ENCODE measurements at regions not wholly inside any gene's neighbourhood (a gene's known extent, or its start where the extent isn't known, plus 50 kb on each side); places are given as distances from the start of the nearest gene placed in this dataset.

GRCh38 chr2:234375176-234375880 lies 121.6 kb downstream of the ARL4C start:
- Histone ChIP-seq H3K4me3 (replicated peaks in 1 of 3; ENCODE audit: insufficient read depth in 1 of 3, low read depth in 1 of 3, low read length in 3 of 3) (no peak overlapping the region), H3K79me2 (ENCODE audit: control insufficient read depth, insufficient read depth, low read length) (no peaks in the 10 kb centered on the region), H3K27ac (ENCODE audit: insufficient read depth, low read depth, low read length) (no peak overlapping the region), H3K9me1 (replicated peaks; ENCODE audit: control insufficient read depth, extremely low read depth, insufficient read depth, low read length) (no peaks in the 10 kb centered on the region), H3K9me3 (replicated peaks; ENCODE audit: control insufficient read depth, insufficient read depth, low read length) (no peaks in the 10 kb centered on the region), H4K20me1 (replicated peaks; ENCODE audit: control insufficient read depth, extremely low read depth, insufficient read depth, low read length) (no peaks in the 10 kb centered on the region), H3K36me3 (ENCODE audit: control insufficient read depth in 2 of 2, extremely low read depth in 1 of 2, insufficient read depth in 2 of 2, low read length in 2 of 2) (no peaks in the 10 kb centered on the region), H2AFZ (ENCODE audit: low read depth, low read length) (no peak overlapping the region), H3K4me1 (ENCODE audit: control insufficient read depth, extremely low read depth, insufficient read depth, low read length) (no peaks in the 10 kb centered on the region), H3K9ac (replicated peaks; ENCODE audit: extremely low read depth, insufficient read depth, low read length) (no peak overlapping the region), H3K27me3 (ENCODE audit: control insufficient read depth in 2 of 2, insufficient read depth in 2 of 2, low read length in 2 of 2) (peaks cover 2 to 4% of the 10 kb centered on the region in 2 experiments), H3K4me2 (ENCODE audit: insufficient read depth, low read length) (no peak overlapping the region)
- DNase-seq (ENCODE audit: low read depth, low spot score): no peak
- TF ChIP-seq MYC (IDR thresholded peaks at IDR 0.05; ENCODE audit: low read depth, low read length) (no peak), POLR2A (IDR thresholded peaks at IDR 0.05; ENCODE audit: low read depth, low read length) (no peak), CTCF (IDR thresholded peaks at IDR 0.05; ENCODE audit: extremely low read depth in 1 of 2, insufficient read depth in 1 of 2, low read depth in 1 of 2, low read length in 2 of 2) (no peak), MAX (IDR thresholded peaks at IDR 0.05; ENCODE audit: insufficient read depth, insufficient read length) (no peak)
- POLR2A ChIA-PET: interaction anchor here (0.6 kb wide), 1 partner anchor 447 kb away, joined by 3 read pairs; no protein-coding TSS in a partner anchor
- dilution Hi-C loops (cut with MboI; ENCODE audit: extremely low pct_ligation_motif_present, low sequenced_read_pairs): no loop called here
- no peak for FAIRE-seq
- intact Hi-C loops (cut with micrococcal nuclease): no loop called here
- CTCF ChIA-PET: interaction anchor here (0.9 kb wide), 1 partner anchor 240 kb away, joined by 3 read pairs; no protein-coding TSS in a partner anchor
- no TSS peak for BruUV-seq (replicated peaks)

- ChIA-PET POLR2A (no interaction called here), CTCF (interaction anchor here (0.9 kb wide), 1 partner anchor 239 kb away, joined by 3 read pairs; no protein-coding TSS in a partner anchor)
- Histone ChIP-seq H3K36me3 (ENCODE audit: control insufficient read depth in 2 of 2, extremely low read depth in 1 of 2, insufficient read depth in 2 of 2, low read length in 2 of 2) (no peaks in the 10 kb centered on the region), H3K4me3 (replicated peaks in 1 of 3; ENCODE audit: insufficient read depth in 1 of 3, low read depth in 1 of 3, low read length in 3 of 3) (no peak overlapping the region), H3K27me3 (ENCODE audit: control insufficient read depth in 2 of 2, insufficient read depth in 2 of 2, low read length in 2 of 2) (peaks cover 2 to 4% of the 10 kb centered on the region in 2 experiments), H3K79me2 (ENCODE audit: control insufficient read depth, insufficient read depth, low read length) (no peaks in the 10 kb centered on the region), H3K9me1 (replicated peaks; ENCODE audit: control insufficient read depth, extremely low read depth, insufficient read depth, low read length) (no peaks in the 10 kb centered on the region), H4K20me1 (replicated peaks; ENCODE audit: control insufficient read depth, extremely low read depth, insufficient read depth, low read length) (no peaks in the 10 kb centered on the region), H3K4me1 (ENCODE audit: control insufficient read depth, extremely low read depth, insufficient read depth, low read length) (no peaks in the 10 kb centered on the region), H2AFZ (ENCODE audit: low read depth, low read length) (no peak overlapping the region), H3K9me3 (replicated peaks; ENCODE audit: control insufficient read depth, insufficient read depth, low read length) (no peaks in the 10 kb centered on the region), H3K4me2 (ENCODE audit: insufficient read depth, low read length) (no peak overlapping the region), H3K27ac (ENCODE audit: insufficient read depth, low read depth, low read length) (no peak overlapping the region), H3K9ac (replicated peaks; ENCODE audit: extremely low read depth, insufficient read depth, low read length) (no peak overlapping the region)
- TF ChIP-seq FOS (IDR thresholded peaks at IDR 0.05; ENCODE audit: borderline replicate concordance, insufficient read depth, low read length): no peak
- no peak for TF ChIP-seq JUN (IDR thresholded peaks at IDR 0.05; ENCODE audit: borderline replicate concordance, insufficient read depth, insufficient read length, low read depth)
- TF ChIP-seq EZH2 (IDR thresholded peaks at IDR 0.05; ENCODE audit: borderline replicate concordance, low read depth, low read length, severe bottlenecking): no peak
- no peak for TF ChIP-seq MYC (IDR thresholded peaks at IDR 0.05; ENCODE audit: low read depth, low read length)
- TF ChIP-seq POLR2AphosphoS5 (IDR thresholded peaks at IDR 0.05; ENCODE audit: insufficient read depth, low read depth, low read length): no peak
- TF ChIP-seq GATA2 (IDR thresholded peaks at IDR 0.05; ENCODE audit: insufficient read depth, insufficient read length, low read depth, low read length): no peak
- TF ChIP-seq POLR2A (IDR thresholded peaks at IDR 0.05; ENCODE audit: low read depth, low read length): no peak
- TF ChIP-seq CTCF (IDR thresholded peaks at IDR 0.05; ENCODE audit: extremely low read depth in 1 of 2, insufficient read depth in 1 of 2, low read depth in 1 of 2, low read length in 2 of 2): no peak
- TF ChIP-seq MAX (IDR thresholded peaks at IDR 0.05; ENCODE audit: insufficient read depth, insufficient read length): no peak
- DNase-seq (ENCODE audit: low read depth, low spot score) (no peak), FAIRE-seq (no peak)
- no TSS peak for BruUV-seq (replicated peaks)
- intact Hi-C loops (cut with micrococcal nuclease): no loop called here
- dilution Hi-C loops (cut with MboI; ENCODE audit: extremely low pct_ligation_motif_present, low sequenced_read_pairs): no loop called here
Observed at GRCh38 chr2:234374736-234375135, 122.1 kb downstream of the ARL4C start.
